Neural progenitor cell (in vitro differentiated cells): ENCODE measurements at regions not wholly inside any gene's neighbourhood (a gene's known extent, or its start where the extent isn't known, plus 50 kb on each side); places are given as distances from the start of the nearest gene placed in this dataset.

Source experiments
- DNase-seq: peaks from one replicate; pipeline ENCODE4 v3.0.0-alpha.2; 2016; ENCODE audit warnings: low spot score
- H2AFZ ChIP-seq: fragments of 200-600 bp; sonication (generic); replicated peaks from 2 replicates; pipeline ENCODE4 v1.6.1; 2016; ENCODE audit warnings: antibody characterized with exemption
- H3F3A ChIP-seq: fragments of 200-600 bp; sonication (generic); 2 replicates; pipeline ENCODE4 v1.6.1; 2016; ENCODE audit warnings: antibody characterized with exemption, low read depth
- H3K27ac ChIP-seq: fragments of 200-600 bp; sonication (generic); 2 replicates; pipeline ENCODE4 v1.5.1; 2016; ENCODE audit warnings: mild to moderate bottlenecking
- H3K27me3 ChIP-seq: fragments of 200-600 bp; sonication (generic); 2 replicates; pipeline ENCODE4 v1.6.1; 2016; ENCODE audit warnings: mild to moderate bottlenecking, moderate library complexity
- H3K36me3 ChIP-seq: fragments of 200-600 bp; sonication (generic); 2 replicates; pipeline ENCODE4 v1.5.1; 2016
- H3K4me1 ChIP-seq: fragments of 200-600 bp; sonication (generic); 2 replicates; pipeline ENCODE4 v1.6.1; 2016; ENCODE audit warnings: mixed run types
- H3K4me2 ChIP-seq: fragments of 200-600 bp; sonication (generic); 2 replicates; pipeline ENCODE4 v1.6.1; 2016
- H3K4me3 ChIP-seq: fragments of 200-600 bp; sonication (generic); 2 replicates; pipeline ENCODE4 v1.5.1; 2016
- H3K79me2 ChIP-seq: fragments of 200-600 bp; sonication (generic); 2 replicates; pipeline ENCODE4 v1.6.1; 2016; ENCODE audit warnings: low read depth
- H3K9ac ChIP-seq: fragments of 200-600 bp; sonication (generic); 2 replicates; pipeline ENCODE4 v1.6.1; 2016
- H3K9me3 ChIP-seq: fragments of 200-600 bp; sonication (generic); 2 replicates; pipeline ENCODE4 v1.5.1; 2016; ENCODE audit warnings: low read depth
- H4K20me1 ChIP-seq: fragments of 200-600 bp; sonication (generic); 2 replicates; pipeline ENCODE4 v1.6.1; 2016; ENCODE audit warnings: low read depth
- H3K27ac Mint-ChIP-seq: 3 replicates; pipeline ENCODE4 v1.8.0; 2021; ENCODE audit warnings: mixed read lengths
- H3K27me3 Mint-ChIP-seq: 2 replicates; pipeline ENCODE4 v1.8.0; 2022; ENCODE audit warnings: low read depth, mild to moderate bottlenecking, inconsistent platforms, moderate library complexity, mixed read lengths; ENCODE audit not compliant: insufficient read depth
- H3K36me3 Mint-ChIP-seq: 3 replicates; pipeline ENCODE4 v1.8.0; 2021; ENCODE audit warnings: mixed read lengths
- H3K4me1 Mint-ChIP-seq: 3 replicates; pipeline ENCODE4 v1.8.0; 2021; ENCODE audit warnings: mixed read lengths
- H3K4me3 Mint-ChIP-seq: 3 replicates; pipeline ENCODE4 v1.8.0; 2021; ENCODE audit warnings: mild to moderate bottlenecking, moderate library complexity, mixed read lengths
- H3K9me3 Mint-ChIP-seq: 3 replicates; pipeline ENCODE4 v1.8.0; 2020; ENCODE audit warnings: mixed read lengths
- EZH2 ChIP-seq: fragments of 200-600 bp; sonication (generic); IDR thresholded peaks from 2 replicates; pipeline ENCODE4 v1.6.1; 2017; ENCODE audit warnings: antibody characterized with exemption, mild to moderate bottlenecking, moderate library complexity
- EZH2phosphoT487 ChIP-seq: fragments of 200-600 bp; sonication (generic); IDR thresholded peaks from 2 replicates; pipeline ENCODE4 v1.6.1; 2017; ENCODE audit warnings: antibody characterized with exemption
- TF ChIP-seq, protein P1 (sequence below): fragments of 200-600 bp; sonication (generic); IDR thresholded peaks from 2 replicates; pipeline ENCODE4 v1.5.1; 2017; ENCODE audit warnings: antibody characterized with exemption, mild to moderate bottlenecking

DNA sequence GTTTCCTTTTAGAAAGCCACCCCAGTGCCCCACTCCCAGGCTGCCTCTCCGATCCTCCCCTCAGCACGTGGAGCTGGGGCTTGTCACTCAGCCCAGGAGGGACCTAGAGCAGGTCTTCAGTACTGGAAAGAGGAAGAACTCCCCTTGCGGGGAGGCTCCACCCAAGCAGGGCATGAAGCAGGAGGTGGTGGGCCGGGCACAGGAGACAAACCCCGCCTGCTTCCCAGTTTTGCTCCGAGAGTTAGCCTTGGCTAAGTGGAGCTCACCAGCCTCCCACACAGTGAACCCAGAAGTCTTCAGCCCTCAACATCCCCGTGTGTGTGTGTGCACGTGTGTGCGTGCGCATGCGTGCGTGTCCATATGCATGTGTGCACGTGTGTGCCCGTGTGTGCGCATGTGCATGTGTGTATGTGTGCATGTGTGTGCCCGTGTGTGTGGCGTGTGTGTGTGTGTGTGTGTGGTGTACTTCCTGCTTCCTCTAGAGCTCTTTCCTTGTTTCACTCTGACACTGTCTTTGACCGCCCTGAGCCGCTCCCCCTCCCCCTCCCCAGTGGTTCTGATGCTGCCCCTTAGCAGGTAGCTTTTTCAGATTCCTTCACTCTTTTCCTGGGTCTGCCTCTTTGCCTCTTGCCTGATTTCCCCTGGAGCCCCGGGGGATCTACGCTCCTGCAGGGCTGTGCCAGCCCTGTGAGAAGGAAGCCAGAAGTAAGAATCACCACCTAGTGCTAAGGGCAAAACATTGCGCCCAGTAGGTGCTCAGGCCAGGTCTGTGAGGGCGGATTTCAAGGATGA, 239.8 kb downstream of the CDC5L start:
- H3K9me3 ChIP-seq, result no peaks in the 10 kb centered on the region
- H3K9ac ChIP-seq, result no peak overlapping the region
- H3K4me1 Mint-ChIP-seq, result peaks cover 46% of the 10 kb centered on the region
- TF ChIP-seq, protein P1, sequence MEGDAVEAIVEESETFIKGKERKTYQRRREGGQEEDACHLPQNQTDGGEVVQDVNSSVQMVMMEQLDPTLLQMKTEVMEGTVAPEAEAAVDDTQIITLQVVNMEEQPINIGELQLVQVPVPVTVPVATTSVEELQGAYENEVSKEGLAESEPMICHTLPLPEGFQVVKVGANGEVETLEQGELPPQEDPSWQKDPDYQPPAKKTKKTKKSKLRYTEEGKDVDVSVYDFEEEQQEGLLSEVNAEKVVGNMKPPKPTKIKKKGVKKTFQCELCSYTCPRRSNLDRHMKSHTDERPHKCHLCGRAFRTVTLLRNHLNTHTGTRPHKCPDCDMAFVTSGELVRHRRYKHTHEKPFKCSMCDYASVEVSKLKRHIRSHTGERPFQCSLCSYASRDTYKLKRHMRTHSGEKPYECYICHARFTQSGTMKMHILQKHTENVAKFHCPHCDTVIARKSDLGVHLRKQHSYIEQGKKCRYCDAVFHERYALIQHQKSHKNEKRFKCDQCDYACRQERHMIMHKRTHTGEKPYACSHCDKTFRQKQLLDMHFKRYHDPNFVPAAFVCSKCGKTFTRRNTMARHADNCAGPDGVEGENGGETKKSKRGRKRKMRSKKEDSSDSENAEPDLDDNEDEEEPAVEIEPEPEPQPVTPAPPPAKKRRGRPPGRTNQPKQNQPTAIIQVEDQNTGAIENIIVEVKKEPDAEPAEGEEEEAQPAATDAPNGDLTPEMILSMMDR, result peak; percentile 28
- no peak for TF ChIP-seq EZH2
- TF ChIP-seq EZH2phosphoT487, result no peak
- H3K27ac Mint-ChIP-seq, result peak overlapping the region; percentile 87
- no peak overlapping the region for H2AFZ ChIP-seq
- no peaks in the 10 kb centered on the region for H3K79me2 ChIP-seq
- H3F3A ChIP-seq, result no peaks in the 10 kb centered on the region
- no peaks in the 10 kb centered on the region for H4K20me1 ChIP-seq
- H3K27ac ChIP-seq, result no peak overlapping the region
- peaks cover 4% of the 10 kb centered on the region for H3K27me3 Mint-ChIP-seq
- no peak overlapping the region for H3K4me3 Mint-ChIP-seq
- H3K4me1 ChIP-seq, result peaks cover 16% of the 10 kb centered on the region
- H3K4me2 ChIP-seq, result no peak overlapping the region
- H3K36me3 Mint-ChIP-seq, result no peaks in the 10 kb centered on the region
- no peak overlapping the region for H3K4me3 ChIP-seq
- no peaks in the 10 kb centered on the region for H3K9me3 Mint-ChIP-seq
- no peaks in the 10 kb centered on the region for H3K36me3 ChIP-seq
- DNase-seq, result peak; percentile 39
- H3K27me3 ChIP-seq, result no peaks in the 10 kb centered on the region

DNA sequence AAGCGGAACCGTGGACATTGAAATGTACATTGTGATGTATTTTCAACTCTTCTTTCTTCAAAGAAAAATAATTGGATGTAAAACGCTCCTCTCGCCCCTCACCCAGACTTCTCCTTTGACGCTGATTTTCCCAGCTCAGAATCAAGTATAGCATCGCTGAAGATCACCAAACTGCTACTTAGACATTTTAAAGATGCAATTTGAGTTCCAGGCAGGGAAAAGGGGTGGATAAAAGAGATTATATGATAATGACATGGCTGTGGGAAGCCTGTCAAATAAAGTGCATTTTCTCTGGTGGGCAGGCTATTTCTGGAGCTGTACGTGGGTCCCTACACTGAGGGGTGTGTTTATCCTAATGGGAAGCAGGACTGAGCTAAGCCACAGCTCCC, 240.4 kb downstream of the CDC5L start:
- DNase-seq, result no peak
- Histone ChIP-seq H3K4me3 (no peak overlapping the region), H3K4me2 (no peak overlapping the region), H2AFZ (no peak overlapping the region), H3K36me3 (no peaks in the 10 kb centered on the region), H3K9me3 (no peaks in the 10 kb centered on the region), H3K4me1 (peaks cover 16% of the 10 kb centered on the region), H4K20me1 (no peaks in the 10 kb centered on the region), H3K27me3 (no peaks in the 10 kb centered on the region), H3K9ac (no peak overlapping the region), H3K27ac (no peak overlapping the region), H3F3A (no peaks in the 10 kb centered on the region), H3K79me2 (no peaks in the 10 kb centered on the region)
- Mint-ChIP-seq H3K36me3 (no peaks in the 10 kb centered on the region), H3K4me3 (no peak overlapping the region), H3K27ac (no peak overlapping the region), H3K27me3 (peaks cover 4% of the 10 kb centered on the region), H3K4me1 (peaks cover 46% of the 10 kb centered on the region), H3K9me3 (no peaks in the 10 kb centered on the region)
- TF ChIP-seq, protein P1, result no peak
- TF ChIP-seq EZH2, result no peak
- no peak for TF ChIP-seq EZH2phosphoT487

DNA sequence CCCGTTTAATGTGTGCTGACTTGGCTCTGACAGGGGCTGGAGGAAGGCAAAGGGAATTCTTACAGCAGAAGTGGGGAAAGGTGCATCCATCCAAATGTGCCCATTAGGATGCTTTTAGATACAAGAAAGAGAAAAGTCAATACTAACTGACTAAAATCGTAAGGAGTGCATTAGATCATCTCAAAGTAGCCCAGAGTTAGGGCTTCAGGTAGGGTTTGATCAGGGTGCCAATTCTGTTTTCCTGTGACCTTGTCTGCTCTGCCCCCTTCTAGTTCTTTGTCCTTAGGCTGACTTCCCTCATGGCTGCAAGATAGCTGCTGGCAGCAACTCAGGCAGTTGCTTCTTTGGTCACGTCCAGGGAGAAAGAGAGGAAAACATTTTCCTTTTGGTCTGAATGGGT, 240.8 kb downstream of the CDC5L start:
- Histone ChIP-seq H3K79me2 (no peaks in the 10 kb centered on the region), H3K36me3 (no peaks in the 10 kb centered on the region), H3F3A (no peaks in the 10 kb centered on the region), H3K4me1 (peaks cover 16% of the 10 kb centered on the region), H3K27me3 (no peaks in the 10 kb centered on the region), H4K20me1 (no peaks in the 10 kb centered on the region), H3K4me3 (no peak overlapping the region), H3K4me2 (no peak overlapping the region), H2AFZ (no peak overlapping the region), H3K27ac (no peak overlapping the region), H3K9me3 (no peaks in the 10 kb centered on the region), H3K9ac (no peak overlapping the region)
- DNase-seq, result no peak
- Mint-ChIP-seq H3K27ac (no peak overlapping the region), H3K4me1 (peaks cover 43% of the 10 kb centered on the region), H3K27me3 (peaks cover 4% of the 10 kb centered on the region), H3K36me3 (no peaks in the 10 kb centered on the region), H3K4me3 (no peak overlapping the region), H3K9me3 (no peaks in the 10 kb centered on the region)
- TF ChIP-seq, protein P1, result no peak
- TF ChIP-seq EZH2, result no peak
- no peak for TF ChIP-seq EZH2phosphoT487
